K562 (cell line): ENCODE measurements at regions not wholly inside any gene's neighbourhood (a gene's known extent, or its start where the extent isn't known, plus 50 kb on each side); places are given as distances from the start of the nearest gene placed in this dataset.

Experiments
- ARID4B ChIP-seq: sonication (generic); formaldehyde crosslinking; IDR thresholded peaks from 2 replicates; pipeline ENCODE4 v1.8.0; 2022; ENCODE audit warnings: mild to moderate bottlenecking, missing genetic modification reagents
- ARNT ChIP-seq, 2 experiments: fragments of 450-650 bp; IDR thresholded peaks; 2 replicates each; pipeline ENCODE4 v1.6.1; 2016; ENCODE audit warnings: mild to moderate bottlenecking in 1 of 2
- CEBPB ChIP-seq: fragments of 450-650 bp; IDR thresholded peaks from 2 replicates; pipeline ENCODE4 v1.6.1; 2016; ENCODE audit warnings: missing genetic modification characterization, missing compliant biosample characterization
- E2F6 ChIP-seq, 2 experiments: IDR thresholded peaks; 2 replicates each; pipeline ENCODE4 v1.6.1; 2011; ENCODE audit warnings: borderline replicate concordance in 1 of 2, control low read depth in 1 of 2, low read depth in 1 of 2, low read length in 1 of 2, mild to moderate bottlenecking in 1 of 2, mixed read lengths in 1 of 2, moderate library complexity in 1 of 2; ENCODE audit not compliant: insufficient read depth in 1 of 2, insufficient read length in 1 of 2, poor library complexity in 1 of 2, severe bottlenecking in 1 of 2; ENCODE audit errors: extremely low read depth in 1 of 2
- ELK1 ChIP-seq: sonication (generic); formaldehyde crosslinking; IDR thresholded peaks from 2 replicates; pipeline ENCODE4 v1.8.1; 2022; ENCODE audit warnings: missing genetic modification reagents
- JUND ChIP-seq, 2 experiments: IDR thresholded peaks; 2 replicates in 1 of 2; 3 replicates in 1 of 2; pipeline ENCODE4 v1.6.1; 2011; ENCODE audit warnings: borderline replicate concordance in 2 of 2, low read depth in 2 of 2, low read length in 2 of 2, improper control_type of control experiment in 1 of 2, missing biosample characterization in 1 of 2, missing genetic modification characterization in 1 of 2, missing genetic modification reagents in 1 of 2
- POLR2B ChIP-seq: fragments of 450-650 bp; IDR thresholded peaks from 2 replicates; pipeline ENCODE4 v1.6.1; 2018; ENCODE audit warnings: low read depth; ENCODE audit not compliant: partially characterized antibody
- POLR3A ChIP-seq: IDR thresholded peaks from 2 replicates; pipeline ENCODE4 v1.6.1; 2011; ENCODE audit warnings: borderline replicate concordance, mild to moderate bottlenecking, moderate library complexity; ENCODE audit not compliant: insufficient read length, insufficient read depth; ENCODE audit errors: extremely low read depth
- ZFP91 ChIP-seq: sonication (generic); formaldehyde crosslinking; IDR thresholded peaks from 2 replicates; pipeline ENCODE4 v1.8.0; 2022; ENCODE audit warnings: mild to moderate bottlenecking, missing genetic modification reagents
- ZNF589 ChIP-seq: fragments of 200-800 bp; sonication (Bioruptor generic); IDR thresholded peaks from 2 replicates; pipeline ENCODE4 v1.6.1; 2016; ENCODE audit warnings: low read depth, missing genetic modification characterization, missing compliant biosample characterization
- ZNF75A ChIP-seq: fragments of 450-650 bp; formaldehyde crosslinking; IDR thresholded peaks from 2 replicates; pipeline ENCODE4 v1.4.0; 2020; ENCODE audit warnings: mild to moderate bottlenecking
- TF ChIP-seq, protein P1 (sequence below), 2 experiments: fragments of 450-650 bp; formaldehyde crosslinking in 1 of 2; IDR thresholded peaks; 2 replicates each; pipeline versions ENCODE4 v1.4.0 to v1.6.1; 2014 to 2020; ENCODE audit warnings: mild to moderate bottlenecking in 2 of 2, borderline replicate concordance in 1 of 2, low read depth in 1 of 2

GRCh38 chr4:67134616-67135015 is 410.7 kb downstream of the CENPC start:
- TF ChIP-seq ARID4B (CRISPR knock-in tag), result no peak
- TF ChIP-seq, protein P1, sequence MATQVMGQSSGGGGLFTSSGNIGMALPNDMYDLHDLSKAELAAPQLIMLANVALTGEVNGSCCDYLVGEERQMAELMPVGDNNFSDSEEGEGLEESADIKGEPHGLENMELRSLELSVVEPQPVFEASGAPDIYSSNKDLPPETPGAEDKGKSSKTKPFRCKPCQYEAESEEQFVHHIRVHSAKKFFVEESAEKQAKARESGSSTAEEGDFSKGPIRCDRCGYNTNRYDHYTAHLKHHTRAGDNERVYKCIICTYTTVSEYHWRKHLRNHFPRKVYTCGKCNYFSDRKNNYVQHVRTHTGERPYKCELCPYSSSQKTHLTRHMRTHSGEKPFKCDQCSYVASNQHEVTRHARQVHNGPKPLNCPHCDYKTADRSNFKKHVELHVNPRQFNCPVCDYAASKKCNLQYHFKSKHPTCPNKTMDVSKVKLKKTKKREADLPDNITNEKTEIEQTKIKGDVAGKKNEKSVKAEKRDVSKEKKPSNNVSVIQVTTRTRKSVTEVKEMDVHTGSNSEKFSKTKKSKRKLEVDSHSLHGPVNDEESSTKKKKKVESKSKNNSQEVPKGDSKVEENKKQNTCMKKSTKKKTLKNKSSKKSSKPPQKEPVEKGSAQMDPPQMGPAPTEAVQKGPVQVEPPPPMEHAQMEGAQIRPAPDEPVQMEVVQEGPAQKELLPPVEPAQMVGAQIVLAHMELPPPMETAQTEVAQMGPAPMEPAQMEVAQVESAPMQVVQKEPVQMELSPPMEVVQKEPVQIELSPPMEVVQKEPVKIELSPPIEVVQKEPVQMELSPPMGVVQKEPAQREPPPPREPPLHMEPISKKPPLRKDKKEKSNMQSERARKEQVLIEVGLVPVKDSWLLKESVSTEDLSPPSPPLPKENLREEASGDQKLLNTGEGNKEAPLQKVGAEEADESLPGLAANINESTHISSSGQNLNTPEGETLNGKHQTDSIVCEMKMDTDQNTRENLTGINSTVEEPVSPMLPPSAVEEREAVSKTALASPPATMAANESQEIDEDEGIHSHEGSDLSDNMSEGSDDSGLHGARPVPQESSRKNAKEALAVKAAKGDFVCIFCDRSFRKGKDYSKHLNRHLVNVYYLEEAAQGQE (IDR thresholded peaks at IDR 0.05; ENCODE audit: borderline replicate concordance), result no peak
- TF ChIP-seq, protein P1 (CRISPR knock-in tag; IDR thresholded peaks at IDR 0.05; ENCODE audit: low read depth), result no peak
- TF ChIP-seq JUND (IDR thresholded peaks at IDR 0.05; ENCODE audit: borderline replicate concordance, low read depth, low read length), result no peak
- TF ChIP-seq JUND (tag; IDR thresholded peaks at IDR 0.05; ENCODE audit: borderline replicate concordance, low read depth, low read length), result no peak
- TF ChIP-seq ZNF589, result no peak
- TF ChIP-seq ZNF75A (CRISPR knock-in tag), result no peak
- TF ChIP-seq CEBPB (tag), result no peak
- TF ChIP-seq ZFP91 (CRISPR knock-in tag), result no peak
- no peak for TF ChIP-seq POLR2B
- TF ChIP-seq ARNT (IDR thresholded peaks at IDR 0.05), result no peak
- TF ChIP-seq ELK1 (CRISPR knock-in tag), result no peak
- no peak for TF ChIP-seq E2F6 (IDR thresholded peaks at IDR 0.05; ENCODE audit: borderline replicate concordance in 1 of 2, extremely low read depth in 1 of 2, insufficient read depth in 1 of 2, insufficient read length in 1 of 2, low read depth in 1 of 2, low read length in 1 of 2, poor library complexity in 1 of 2, severe bottlenecking in 1 of 2)
- no peak for TF ChIP-seq POLR3A
